Thyroid gland (tissue), 4 donors: ENCODE measurements at regions not wholly inside any gene's neighbourhood (a gene's known extent, or its start where the extent isn't known, plus 50 kb on each side); places are given as distances from the start of the nearest gene placed in this dataset.
A peak's percentile ranks its signal among the peaks of the same experiment; 100 is the strongest.

Experiments used
- DNase-seq, 2 donors: peaks; one replicate each; pipeline ENCODE4 v3.0.0-alpha.2; 2019
- H3K27ac ChIP-seq, 3 donors: fragments of 200-600 bp; sonication (generic); 1 replicate in 2 of 3; 2 replicates in 1 of 3; pipeline ENCODE4 v1.5.1; 2016 to 2019; ENCODE audit warnings: mild to moderate bottlenecking in 1 of 3, moderate library complexity in 1 of 3
- H3K27me3 ChIP-seq: fragments of 200-600 bp; sonication (generic); one replicate; pipeline ENCODE4 v1.5.1; 2019
- H3K36me3 ChIP-seq, 2 donors: fragments of 200-600 bp; sonication (generic); one replicate each; pipeline ENCODE4 v1.5.1; 2016 to 2019
- H3K4me1 ChIP-seq, 2 donors: fragments of 200-600 bp; sonication (generic); one replicate each; pipeline ENCODE4 v1.5.1; 2017 to 2019
- H3K4me3 ChIP-seq, 3 donors: fragments of 200-600 bp; sonication (generic); replicated peaks in 1 of 3; 1 replicate in 2 of 3; 2 replicates in 1 of 3; pipeline ENCODE4 v1.5.1; 2016; ENCODE audit warnings: mild to moderate bottlenecking in 1 of 3
- H3K9me3 ChIP-seq: fragments of 200-600 bp; sonication (generic); one replicate; pipeline ENCODE4 v1.5.1; 2017
- CTCF ChIP-seq, 6 experiments: fragments of 200-600 bp in 3 of 6; fragments of 450-650 bp in 3 of 6; sonication (generic) in 3 of 6; IDR thresholded peaks; one replicate each; pipeline ENCODE4 v1.5.1; 2016 to 2019; ENCODE audit warnings: antibody characterized with exemption in 6 of 6, mild to moderate bottlenecking in 2 of 6, inconsistent platforms in 1 of 6, moderate library complexity in 1 of 6
- POLR2A ChIP-seq, 2 donors: fragments of 450-650 bp; IDR thresholded peaks; one replicate each; pipeline ENCODE4 v1.6.1; 2017; ENCODE audit warnings: antibody characterized with exemption in 2 of 2, mild to moderate bottlenecking in 2 of 2, moderate library complexity in 1 of 2
- whole genome bisulfite sequencing, 2 donors: methylation state at CpG; one replicate each; pipeline ENCODE4 v1.1.5; 2017; 5-methylcytosine and 5-hydroxymethylcytosine counted together
- intact Hi-C: fragments of 100-400 bp; cut with DNase I; formaldehyde crosslinking; loops from one replicate; pipeline ENCODE4 v1.15.1; 2023

DNA sequence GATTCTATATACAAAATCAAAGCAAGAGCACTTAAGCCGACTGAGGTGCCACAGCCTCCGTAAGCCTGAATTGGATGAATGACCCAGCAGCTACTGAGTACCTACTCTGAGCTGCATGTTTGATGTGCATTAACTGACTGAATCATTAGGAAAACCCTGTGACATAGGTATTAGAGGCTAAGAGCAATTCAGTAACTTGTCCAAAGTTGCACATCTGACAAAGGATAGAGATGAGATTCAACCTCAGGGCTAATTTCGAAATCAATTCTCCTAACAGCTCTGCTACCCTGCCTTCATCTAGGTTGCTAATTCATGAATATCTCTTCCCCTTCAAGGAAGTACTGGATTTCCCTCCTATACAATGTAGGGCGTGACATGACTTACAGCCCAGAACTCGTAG lies 89.1 kb upstream of the GLIS3 start:
- no peak overlapping the region for H3K27ac ChIP-seq
- H3K36me3 ChIP-seq: no peaks in the 10 kb centered on the region
- TF ChIP-seq CTCF (IDR thresholded peaks at IDR 0.05) (no peak), POLR2A (IDR thresholded peaks at IDR 0.05) (no peak)
- 87 to 92% methylated on average over 5 of the region's 5 CpGs for WGBS, 2 donors
- no peaks in the 10 kb centered on the region for H3K27me3 ChIP-seq
- no peaks in the 10 kb centered on the region for H3K9me3 ChIP-seq
- intact Hi-C loops: loop anchor here (10.0 kb wide), 1 partner anchor 256 kb away; no protein-coding TSS in a partner anchor
- no peak for DNase-seq
- no peaks in the 10 kb centered on the region for H3K4me1 ChIP-seq
- H3K4me3 ChIP-seq: no peak overlapping the region

DNA sequence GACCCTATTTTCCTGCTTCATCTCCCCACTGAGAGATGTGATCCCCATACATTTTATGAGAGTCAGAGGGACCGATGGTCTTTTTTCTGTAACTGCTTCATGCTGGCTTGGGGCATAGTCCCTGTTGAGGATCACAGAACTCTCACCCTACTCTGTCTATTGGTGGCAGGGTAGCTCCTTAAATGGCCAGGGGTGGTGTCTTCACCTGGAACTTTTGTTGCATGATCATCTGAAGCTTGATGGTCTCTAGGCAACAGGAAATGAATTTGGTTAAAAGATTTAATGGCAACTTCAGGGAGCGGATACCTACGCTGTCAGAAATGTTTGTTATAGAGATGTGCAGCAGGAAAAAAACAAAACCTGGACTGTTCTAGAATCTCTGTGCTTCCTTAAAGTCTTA lies 87.0 kb upstream of the GLIS3 start:
- 90 to 92% methylated on average over 3 of the region's 3 CpGs for WGBS, 2 donors
- H3K36me3 ChIP-seq: no peaks in the 10 kb centered on the region
- no peak overlapping the region for H3K27ac ChIP-seq
- no peaks in the 10 kb centered on the region for H3K9me3 ChIP-seq
- H3K27me3 ChIP-seq: no peaks in the 10 kb centered on the region
- no peak for TF ChIP-seq CTCF (IDR thresholded peaks at IDR 0.05)
- TF ChIP-seq POLR2A (IDR thresholded peaks at IDR 0.05): no peak
- intact Hi-C loops: loop anchor here (10.0 kb wide), 1 partner anchor 258 kb away; no protein-coding TSS in a partner anchor
- H3K4me1 ChIP-seq: no peaks in the 10 kb centered on the region
- no peak for DNase-seq
- H3K4me3 ChIP-seq: no peak overlapping the region

GRCh38 chr9:4384750-4385149 lies 84.9 kb upstream of the GLIS3 start:
- Histone ChIP-seq H3K27ac (no peak overlapping the region), H3K4me3 (no peak overlapping the region), H3K9me3 (no peaks in the 10 kb centered on the region), H3K36me3 (no peaks in the 10 kb centered on the region), H3K27me3 (no peaks in the 10 kb centered on the region), H3K4me1 (no peaks in the 10 kb centered on the region)
- TF ChIP-seq CTCF (IDR thresholded peaks at IDR 0.05) (no peak), POLR2A (IDR thresholded peaks at IDR 0.05) (no peak)
- intact Hi-C loops: loop anchor here (10.0 kb wide), 1 partner anchor 260 kb away; no protein-coding TSS in a partner anchor
- DNase-seq: no peak
- 80 to 84% methylated on average over 5 of the region's 5 CpGs for WGBS, 2 donors

DNA sequence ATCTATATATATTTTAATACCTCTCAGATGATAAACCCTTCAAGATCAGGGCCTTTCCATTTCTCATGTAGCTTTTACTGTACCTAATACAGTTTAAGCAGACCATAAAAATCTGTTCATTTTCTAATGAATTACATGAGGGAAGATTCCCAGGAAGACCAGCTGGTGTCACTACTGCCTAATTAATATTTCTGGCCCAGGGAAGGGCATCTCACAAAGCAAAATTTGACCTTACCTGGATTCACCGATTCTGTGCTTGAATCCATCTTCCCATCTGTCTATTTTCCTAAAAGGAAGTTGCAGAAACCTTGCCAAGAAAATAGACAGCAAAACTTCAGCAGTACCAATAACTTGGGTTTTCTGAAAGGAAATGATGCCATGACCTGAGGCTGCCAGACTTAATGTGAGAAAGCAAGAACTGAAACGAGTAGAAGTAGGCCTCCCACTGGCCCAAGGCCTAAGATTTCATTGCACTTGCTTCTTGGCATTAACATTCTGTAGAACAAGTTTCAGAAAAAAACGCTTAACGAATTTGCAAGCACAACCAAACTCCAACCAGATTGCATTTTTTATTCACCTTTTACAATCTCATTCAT lies 83.0 kb upstream of the GLIS3 start:
- intact Hi-C loops: loop anchor here (10.0 kb wide), 1 partner anchor 262 kb away; no protein-coding TSS in a partner anchor
- TF ChIP-seq CTCF (IDR thresholded peaks at IDR 0.05): peak; percentile 29 to 80 (median 67)
- no peak for TF ChIP-seq POLR2A (IDR thresholded peaks at IDR 0.05)
- Histone ChIP-seq H3K27me3 (no peaks in the 10 kb centered on the region), H3K9me3 (no peaks in the 10 kb centered on the region), H3K27ac (no peak overlapping the region), H3K4me1 (no peaks in the 10 kb centered on the region), H3K36me3 (no peaks in the 10 kb centered on the region), H3K4me3 (no peak overlapping the region)
- no peak for DNase-seq
- WGBS, 2 donors: 56 to 57% methylated on average over 4 of the region's 4 CpGs

DNA sequence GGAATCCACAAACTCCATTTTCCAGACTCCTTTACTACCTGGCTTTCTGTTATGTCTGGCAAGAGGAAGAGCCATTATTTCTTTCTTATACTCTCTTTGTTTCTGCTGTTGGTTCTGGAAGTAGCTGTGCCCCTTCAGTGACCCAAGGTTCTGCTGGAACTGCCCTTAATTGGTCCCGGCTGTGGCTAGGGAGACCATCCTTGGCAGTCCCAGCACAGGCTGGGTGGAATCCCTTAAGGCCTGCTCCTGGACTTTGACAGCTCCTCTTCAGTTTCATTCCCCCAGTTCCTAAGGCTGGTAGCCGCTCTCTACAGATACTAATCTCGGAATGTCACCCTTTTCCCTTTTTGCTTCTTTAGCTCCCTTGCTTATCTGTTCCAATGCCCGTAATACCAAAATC lies 81.9 kb upstream of the GLIS3 start:
- 82 to 84% methylated on average over 4 of the region's 4 CpGs for WGBS, 2 donors
- Histone ChIP-seq H3K27ac (no peak overlapping the region), H3K4me1 (no peaks in the 10 kb centered on the region), H3K4me3 (no peak overlapping the region), H3K27me3 (no peaks in the 10 kb centered on the region), H3K9me3 (no peaks in the 10 kb centered on the region), H3K36me3 (no peaks in the 10 kb centered on the region)
- TF ChIP-seq CTCF (IDR thresholded peaks at IDR 0.05) (no peak), POLR2A (IDR thresholded peaks at IDR 0.05) (no peak)
- no peak for DNase-seq
- intact Hi-C loops: loop anchor here (10.0 kb wide), 1 partner anchor 263 kb away; no protein-coding TSS in a partner anchor
